Spleen (tissue), 11 donors: ENCODE measurements at regions not wholly inside any gene's neighbourhood (a gene's known extent, or its start where the extent isn't known, plus 50 kb on each side); places are given as distances from the start of the nearest gene placed in this dataset.

Experiments used
- DNase-seq: peaks from one replicate; pipeline ENCODE4 v3.0.0-alpha.2; 2020
- H3K27ac ChIP-seq, 8 donors: fragments of 200-600 bp; sonication (generic) in 7 of 8; 1 replicate in 4 of 8; 2 replicates in 4 of 8; pipeline versions ENCODE4 v1.5.0 to v1.8.0; 2016 to 2021; ENCODE audit warnings: inconsistent platforms in 4 of 8, mild to moderate bottlenecking in 4 of 8, moderate library complexity in 1 of 8
- H3K27me3 ChIP-seq, 7 donors: fragments of 200-600 bp; sonication (generic) in 6 of 7; replicated peaks in 1 of 7; 1 replicate in 4 of 7; 2 replicates in 3 of 7; pipeline versions ENCODE4 v1.5.0 to v1.8.0; 2016 to 2021; ENCODE audit warnings: inconsistent platforms in 3 of 7, mild to moderate bottlenecking in 1 of 7
- H3K36me3 ChIP-seq, 6 donors: fragments of 200-600 bp; sonication (generic) in 5 of 6; 1 replicate in 4 of 6; 2 replicates in 2 of 6; pipeline versions ENCODE4 v1.5.0 to v1.8.0; 2016 to 2021; ENCODE audit warnings: inconsistent platforms in 2 of 6
- H3K4me1 ChIP-seq, 6 donors: fragments of 200-600 bp; sonication (generic) in 5 of 6; 1 replicate in 3 of 6; 2 replicates in 3 of 6; pipeline versions ENCODE4 v1.5.0 to v1.8.0; 2016 to 2021; ENCODE audit warnings: inconsistent platforms in 3 of 6
- H3K4me3 ChIP-seq, 8 donors: fragments of 200-600 bp; sonication (generic) in 7 of 8; 1 replicate in 4 of 8; 2 replicates in 4 of 8; pipeline versions ENCODE4 v1.5.0 to v1.8.0; 2016 to 2021; ENCODE audit warnings: inconsistent platforms in 4 of 8, mild to moderate bottlenecking in 4 of 8, moderate library complexity in 2 of 8
- H3K9me3 ChIP-seq, 8 donors: fragments of 200-600 bp; sonication (generic) in 7 of 8; 1 replicate in 4 of 8; 2 replicates in 4 of 8; pipeline versions ENCODE4 v1.5.0 to v1.8.0; 2016 to 2021; ENCODE audit warnings: inconsistent platforms in 4 of 8
- CTCF ChIP-seq, 11 experiments: fragments of 200-600 bp in 7 of 11; fragments of 450-650 bp in 4 of 11; sonication (generic) in 4 of 11; IDR thresholded peaks in 8 of 11; conservative IDR thresholded peaks in 3 of 11; 1 replicate in 7 of 11; 2 replicates in 4 of 11; pipeline versions ENCODE4 v1.4.0 to v1.8.0; 2016 to 2021; ENCODE audit warnings: antibody characterized with exemption in 11 of 11, inconsistent platforms in 4 of 11, mild to moderate bottlenecking in 1 of 11
- POLR2A ChIP-seq, 3 donors: fragments of 450-650 bp; IDR thresholded peaks; one replicate each; pipeline ENCODE4 v1.5.1; 2017; ENCODE audit warnings: antibody characterized with exemption in 3 of 3, mild to moderate bottlenecking in 1 of 3
- POLR2AphosphoS5 ChIP-seq, 3 donors: sonication (generic); formaldehyde crosslinking; IDR thresholded peaks; one replicate each; pipeline ENCODE4 v1.5.1; 2017; ENCODE audit warnings: antibody characterized with exemption in 3 of 3
- WGBS, 5 donors: extraction: QIAGEN DNeasy Blood & Tissue Kit in 3 of 5; methylation state at CpG; one replicate each; pipeline versions ENCODE4 v1.1.5 to v1.1.7; 2013 to 2018; 5-methylcytosine and 5-hydroxymethylcytosine counted together
- intact Hi-C: fragments of 100-400 bp; cut with DNase I; formaldehyde crosslinking; loops from one replicate; pipeline ENCODE4 v1.15.0; 2023; ENCODE audit warnings: low total_unique reads
- donor health status: healthy with polysubstance abuse.
- donor health status: DM: no; HTN: no; CAD: no; lungs with moderate emphysema.
- donor health status: DM: no; HTN: no; CAD: no.
- donor health status: Bipolar disorder and iron deficiency.
- donor health status: healthy.
- donor health status: DM: no; HTN: no; CAD: no.
- donor health status: DM: yes; HTN: yes; CAD: no.

- TF ChIP-seq POLR2AphosphoS5 (IDR thresholded peaks at IDR 0.05) (no peak), CTCF (IDR thresholded peaks at IDR 0.05 in 8 of 11, conservative IDR thresholded peaks at IDR 0.05 in 3 of 11) (no peak), POLR2A (IDR thresholded peaks at IDR 0.05) (no peak)
- H3K27ac ChIP-seq, result no peak overlapping the region
- intact Hi-C loops, result no loop called here
- DNase-seq, result no peak
- WGBS, 5 donors, result 57 to 77% (median 67%) methylated on average over 4 to 5 of the region's 5 CpGs
- no peaks in the 10 kb centered on the region for H3K36me3 ChIP-seq
- H3K27me3 ChIP-seq, result no peaks in the 10 kb centered on the region
- H3K9me3 ChIP-seq, result peaks cover 0 to 45% (median 30%) of the 10 kb centered on the region in 8 donors
- H3K4me3 ChIP-seq, result no peak overlapping the region
- H3K4me1 ChIP-seq, result no peaks in the 10 kb centered on the region
These were observed 429.1 kb downstream of the HTR1B start for GRCh38 chr6:77034161-77034560.

- H3K4me1 ChIP-seq, result no peaks in the 10 kb centered on the region
- no peak for TF ChIP-seq POLR2A (IDR thresholded peaks at IDR 0.05)
- no peak for TF ChIP-seq CTCF (IDR thresholded peaks at IDR 0.05 in 8 of 11, conservative IDR thresholded peaks at IDR 0.05 in 3 of 11)
- no peak for TF ChIP-seq POLR2AphosphoS5 (IDR thresholded peaks at IDR 0.05)
- intact Hi-C loops, result no loop called here
- no peak for DNase-seq
- H3K27me3 ChIP-seq, result no peaks in the 10 kb centered on the region
- H3K4me3 ChIP-seq, result no peak overlapping the region
- H3K36me3 ChIP-seq, result no peaks in the 10 kb centered on the region
- WGBS, 5 donors, result 79 to 86% (median 81%) methylated on average over 7 of the region's 7 CpGs
- peaks cover 0 to 15% (median under 1%) of the 10 kb centered on the region in 8 donors for H3K9me3 ChIP-seq
- no peak overlapping the region for H3K27ac ChIP-seq
These were observed 432.2 kb downstream of the HTR1B start for GRCh38 chr6:77030929-77031674.

- Histone ChIP-seq H3K27me3 (no peaks in the 10 kb centered on the region), H3K27ac (no peak overlapping the region), H3K4me1 (no peaks in the 10 kb centered on the region), H3K36me3 (no peaks in the 10 kb centered on the region), H3K4me3 (peak overlapping the region in 2 of 8 donors; percentile 4 to 15), H3K9me3 (peaks cover 0 to 5% (median 0%) of the 10 kb centered on the region in 8 donors)
- no peak for DNase-seq
- no peak for TF ChIP-seq POLR2A (IDR thresholded peaks at IDR 0.05)
- no peak for TF ChIP-seq CTCF (IDR thresholded peaks at IDR 0.05 in 8 of 11, conservative IDR thresholded peaks at IDR 0.05 in 3 of 11)
- TF ChIP-seq POLR2AphosphoS5 (IDR thresholded peaks at IDR 0.05), result no peak
- intact Hi-C loops, result no loop called here
- WGBS, 5 donors, result 59 to 86% (median 69%) methylated on average over 2 of the region's 2 CpGs
These were observed 436.9 kb downstream of the HTR1B start for GRCh38 chr6:77026341-77026740.

- WGBS, 5 donors, result 84 to 90% (median 88%) methylated on average over 3 of the region's 3 CpGs
- intact Hi-C loops, result no loop called here
These were observed 437.5 kb downstream of the HTR1B start for GRCh38 chr6:77025736-77026223.

More at GRCh38 chr6:77025736-77026223, 437.5 kb downstream of the HTR1B start:
- no peaks in the 10 kb centered on the region for H3K9me3 ChIP-seq
- no peak for TF ChIP-seq POLR2A (IDR thresholded peaks at IDR 0.05)
- no peak for TF ChIP-seq CTCF (IDR thresholded peaks at IDR 0.05 in 8 of 11, conservative IDR thresholded peaks at IDR 0.05 in 3 of 11)
- TF ChIP-seq POLR2AphosphoS5 (IDR thresholded peaks at IDR 0.05), result no peak
- no peaks in the 10 kb centered on the region for H3K36me3 ChIP-seq
- no peaks in the 10 kb centered on the region for H3K4me1 ChIP-seq
- DNase-seq, result no peak
- H3K27me3 ChIP-seq, result no peaks in the 10 kb centered on the region
- H3K4me3 ChIP-seq, result no peak overlapping the region
- no peak overlapping the region for H3K27ac ChIP-seq
